GM12873 (cell line): ENCODE measurements at regions not wholly inside any gene's neighbourhood (a gene's known extent, or its start where the extent isn't known, plus 50 kb on each side); places are given as distances from the start of the nearest gene placed in this dataset.

ENCODE experiments used
- CTCF ChIP-seq: IDR thresholded peaks from 2 replicates; pipeline ENCODE4 v1.5.1; 2012; ENCODE audit warnings: low read depth, mild to moderate bottlenecking, moderate library complexity, low read length, control low read depth; ENCODE audit not compliant: insufficient read depth; ENCODE audit errors: missing control alignments

GRCh38 chr6:6994796-6995195, 113.0 kb upstream of the RREB1 start:
- TF ChIP-seq CTCF, result no peak

- TF ChIP-seq CTCF, result no peak
Measured at GRCh38 chr6:6995328-6995727, 112.4 kb upstream of the RREB1 start.

GRCh38 chr6:6996124-6996523, 111.6 kb upstream of the RREB1 start:
- TF ChIP-seq CTCF, result no peak

- TF ChIP-seq CTCF, result no peak
Measured at GRCh38 chr6:6997263-6998193, 110.2 kb upstream of the RREB1 start.

- no peak for TF ChIP-seq CTCF
Measured at GRCh38 chr6:6998194-6998569, 109.6 kb upstream of the RREB1 start.

- TF ChIP-seq CTCF, result no peak
Measured at GRCh38 chr6:7000825-7001777, 106.7 kb upstream of the RREB1 start.

- TF ChIP-seq CTCF, result no peak
Measured at GRCh38 chr6:7003041-7003440, 104.7 kb upstream of the RREB1 start.
